ENCODE measurements at regions not wholly inside any gene's neighbourhood (a gene's known extent, or its start where the extent isn't known, plus 50 kb on each side); places are given as distances from the start of the nearest gene placed in this dataset.

DNA sequence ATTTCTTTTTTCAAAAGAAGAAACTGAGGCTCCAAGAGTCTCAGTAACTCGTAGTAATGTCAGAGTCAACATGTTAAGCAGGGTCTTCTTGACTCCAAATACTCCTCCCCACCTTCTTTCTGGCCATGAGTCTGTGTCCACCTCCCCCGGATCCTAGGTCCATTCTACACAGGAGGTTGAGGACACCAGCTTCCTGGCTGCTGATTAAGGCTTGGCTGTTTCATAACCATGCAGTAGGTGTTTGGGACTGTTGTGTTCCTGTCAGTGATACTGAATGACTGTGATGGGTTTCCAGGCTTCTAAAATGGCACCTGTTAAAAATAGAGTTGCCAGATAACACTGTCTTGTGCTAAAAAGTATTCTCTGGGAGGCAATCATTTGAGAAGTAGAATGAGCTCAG lies 130.8 kb upstream of the IL12A start:
- peaks cover 0 to 9% of the 10 kb centered on the region in 2 donors for H3K4me1 Mint-ChIP-seq (ENCODE audit: low read depth in 2 of 2)

DNA sequence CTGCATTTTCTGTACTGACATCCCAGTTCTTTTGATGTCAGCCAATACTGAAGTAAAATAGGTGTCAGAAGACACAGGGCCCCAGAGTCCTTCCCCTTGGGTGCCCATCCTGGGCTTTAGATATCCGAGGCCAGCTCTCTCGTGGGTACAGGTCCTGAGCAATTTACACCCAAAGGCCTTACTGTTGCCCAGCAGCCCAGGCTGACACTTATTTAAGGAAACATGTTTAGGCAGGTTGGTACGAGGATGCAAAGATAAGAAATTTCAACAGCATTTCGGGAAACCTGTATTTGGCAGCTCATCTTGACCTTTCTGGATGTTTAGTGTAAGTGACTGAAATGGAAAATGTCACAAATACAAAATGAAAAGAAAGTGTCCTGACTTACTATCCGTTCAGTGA lies 130.0 kb upstream of the IL12A start:
- Mint-ChIP-seq H3K27me3 (peaks cover 9 to 20% of the 10 kb centered on the region in 2 donors), H3K36me3 (no peaks in the 10 kb centered on the region), H3K4me3 (no peak overlapping the region), H3K9me3 (no peaks in the 10 kb centered on the region), H3K27ac (no peak overlapping the region), H3K4me1 (ENCODE audit: low read depth in 2 of 2) (peaks cover 0 to 9% of the 10 kb centered on the region in 2 donors)
- no peak for DNase-seq (ENCODE audit: low spot score)
- ATAC-seq: no peak

More for the DNA sequence above, 130.8 kb upstream of the IL12A start:
- Mint-ChIP-seq H3K36me3 (no peaks in the 10 kb centered on the region), H3K27me3 (peaks cover 10 to 28% of the 10 kb centered on the region in 2 donors), H3K4me3 (no peak overlapping the region), H3K27ac (no peak overlapping the region), H3K9me3 (no peaks in the 10 kb centered on the region)
- DNase-seq (ENCODE audit: low spot score): no peak
- ATAC-seq: no peak

DNA sequence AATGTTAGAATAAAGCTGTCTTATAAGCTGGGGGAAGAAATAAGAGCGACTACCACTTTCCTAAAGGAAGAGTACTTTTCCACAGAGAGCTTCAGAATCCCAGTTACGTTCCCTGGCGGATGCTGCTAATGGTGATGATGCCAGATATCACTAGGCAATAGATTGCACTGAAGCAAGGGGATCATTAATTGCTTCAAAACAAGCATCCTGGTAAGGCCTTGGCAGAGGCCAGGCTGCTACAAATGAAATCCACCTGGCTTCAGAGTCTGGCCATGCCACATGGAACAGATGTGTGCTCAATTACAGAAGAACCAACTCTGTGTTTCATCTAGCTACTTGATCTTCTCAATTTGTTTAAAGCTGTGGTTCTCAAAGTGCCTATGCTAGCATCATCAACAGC lies 129.2 kb upstream of the IL12A start:
- no peaks in the 10 kb centered on the region for H3K9me3 Mint-ChIP-seq
- H3K27me3 Mint-ChIP-seq: peaks cover 9 to 20% of the 10 kb centered on the region in 2 donors
- ATAC-seq: no peak

DNA sequence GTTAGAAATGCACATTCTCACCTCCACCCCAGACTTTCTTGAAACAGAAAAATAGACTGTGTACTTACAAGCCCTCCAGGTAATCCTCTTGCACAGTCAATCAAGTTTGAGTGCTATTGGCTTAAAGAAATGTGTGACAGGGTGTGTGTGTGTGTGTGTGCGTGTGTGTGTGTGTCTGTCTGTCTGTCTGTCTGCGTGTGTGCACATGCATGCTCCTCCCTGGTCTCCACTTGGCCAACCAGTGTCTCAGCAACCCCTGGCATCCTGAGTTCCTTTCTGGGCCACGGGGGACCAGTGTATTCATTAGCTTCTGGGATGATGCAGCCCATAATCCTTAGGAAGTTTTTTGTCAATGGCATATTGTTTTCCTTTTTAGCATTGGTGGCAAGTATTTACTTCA lies 128.8 kb upstream of the IL12A start:
- Mint-ChIP-seq H3K4me3 (no peak overlapping the region), H3K27me3 (peaks cover 9 to 20% of the 10 kb centered on the region in 2 donors), H3K9me3 (no peaks in the 10 kb centered on the region), H3K27ac (no peak overlapping the region), H3K36me3 (no peaks in the 10 kb centered on the region), H3K4me1 (ENCODE audit: low read depth in 2 of 2) (peaks cover 0 to 9% of the 10 kb centered on the region in 2 donors)
- ATAC-seq: peak in 1 of 2 donors; percentile 54
- DNase-seq (ENCODE audit: low spot score): no peak

More for the DNA sequence above, 129.2 kb upstream of the IL12A start:
- DNase-seq (ENCODE audit: low spot score): no peak
- no peaks in the 10 kb centered on the region for H3K36me3 Mint-ChIP-seq
- H3K4me1 Mint-ChIP-seq (ENCODE audit: low read depth in 2 of 2): peaks cover 0 to 9% of the 10 kb centered on the region in 2 donors
- H3K27ac Mint-ChIP-seq: no peak overlapping the region
- no peak overlapping the region for H3K4me3 Mint-ChIP-seq

DNA sequence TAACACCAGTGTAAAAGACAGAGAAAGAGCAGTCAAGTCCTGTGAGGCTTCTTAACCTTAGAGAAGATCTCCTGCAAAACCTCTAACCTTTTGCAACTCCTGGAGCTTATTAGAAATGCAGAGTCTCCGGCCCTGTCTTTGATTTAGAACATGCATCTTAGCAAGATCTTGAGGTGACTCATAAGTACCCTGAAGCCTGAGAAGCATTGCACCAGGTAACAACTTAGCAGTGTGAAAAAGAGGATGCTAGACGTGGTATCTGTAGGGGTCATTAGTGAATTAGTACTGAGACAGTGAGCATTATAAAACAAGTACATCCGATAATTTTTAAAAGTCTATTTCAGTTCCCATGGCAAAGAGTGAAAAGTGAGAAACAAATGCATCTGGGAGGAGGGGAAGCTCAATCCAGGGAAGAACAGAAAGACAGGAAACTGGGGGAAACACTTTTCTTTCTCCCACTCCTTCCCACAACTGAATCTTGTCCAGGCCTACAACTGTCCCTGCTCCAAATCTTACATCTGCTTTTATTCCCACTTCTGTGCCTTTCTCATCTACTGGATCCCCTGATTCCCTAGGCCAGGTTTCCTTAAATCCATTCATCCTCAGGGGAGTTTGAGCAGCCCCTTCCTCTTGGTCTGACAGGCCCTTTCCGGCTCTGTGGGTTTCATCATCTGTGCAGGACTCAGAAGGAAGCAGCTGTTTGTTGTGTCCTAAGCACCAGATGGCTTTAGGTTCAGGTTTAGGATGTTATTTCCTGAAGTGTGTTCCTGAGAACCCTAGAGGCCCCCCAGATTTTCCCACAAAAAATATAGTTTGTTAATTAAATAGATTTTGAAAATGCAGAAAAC lies 128.1 kb upstream of the IL12A start:
- H3K27me3 Mint-ChIP-seq: peaks cover 9 to 20% of the 10 kb centered on the region in 2 donors
- no peak for DNase-seq (ENCODE audit: low spot score)
- H3K9me3 Mint-ChIP-seq: no peaks in the 10 kb centered on the region
- H3K27ac Mint-ChIP-seq: no peak overlapping the region
- no peak overlapping the region for H3K4me3 Mint-ChIP-seq
- peaks cover 0 to 9% of the 10 kb centered on the region in 2 donors for H3K4me1 Mint-ChIP-seq (ENCODE audit: low read depth in 2 of 2)
- no peaks in the 10 kb centered on the region for H3K36me3 Mint-ChIP-seq
- no peak for ATAC-seq

DNA sequence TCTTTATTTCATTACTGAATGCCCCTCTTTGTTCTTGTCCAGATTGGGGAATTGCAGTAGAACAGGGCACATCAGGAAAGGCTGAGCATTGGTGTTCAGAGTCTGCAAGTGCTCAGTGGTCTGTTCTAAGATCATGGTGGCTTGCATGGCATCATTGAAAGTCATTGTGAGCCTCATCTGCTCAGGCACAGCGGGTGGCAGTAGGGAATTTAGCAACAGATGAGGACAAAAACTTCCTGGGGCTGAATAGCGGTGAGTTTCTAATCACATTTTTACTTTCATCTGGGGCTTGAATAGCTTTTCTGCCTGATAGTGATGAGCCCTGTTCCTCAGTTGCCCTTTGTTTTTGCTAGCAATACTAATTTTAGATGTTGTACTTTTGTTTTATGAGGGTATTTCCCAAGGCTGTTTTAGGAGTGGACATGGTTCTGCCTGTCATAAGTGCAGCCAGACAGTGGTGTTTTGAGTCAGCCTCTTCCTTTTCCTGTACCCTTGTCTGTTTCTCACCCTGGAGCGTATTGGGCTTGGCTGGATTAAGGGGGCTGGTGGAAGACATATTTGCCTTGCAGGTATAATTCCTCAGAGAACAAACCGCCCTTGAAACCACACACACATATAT lies 127.2 kb upstream of the IL12A start:
- DNase-seq (ENCODE audit: low spot score): no peak
- H3K4me3 Mint-ChIP-seq: no peak overlapping the region
- no peak overlapping the region for H3K27ac Mint-ChIP-seq
- no peak for ATAC-seq
- no peaks in the 10 kb centered on the region for H3K9me3 Mint-ChIP-seq
- H3K36me3 Mint-ChIP-seq: no peaks in the 10 kb centered on the region
- peaks cover 9 to 11% of the 10 kb centered on the region in 2 donors for H3K27me3 Mint-ChIP-seq
- peaks cover 0 to 9% of the 10 kb centered on the region in 2 donors for H3K4me1 Mint-ChIP-seq (ENCODE audit: low read depth in 2 of 2)

DNA sequence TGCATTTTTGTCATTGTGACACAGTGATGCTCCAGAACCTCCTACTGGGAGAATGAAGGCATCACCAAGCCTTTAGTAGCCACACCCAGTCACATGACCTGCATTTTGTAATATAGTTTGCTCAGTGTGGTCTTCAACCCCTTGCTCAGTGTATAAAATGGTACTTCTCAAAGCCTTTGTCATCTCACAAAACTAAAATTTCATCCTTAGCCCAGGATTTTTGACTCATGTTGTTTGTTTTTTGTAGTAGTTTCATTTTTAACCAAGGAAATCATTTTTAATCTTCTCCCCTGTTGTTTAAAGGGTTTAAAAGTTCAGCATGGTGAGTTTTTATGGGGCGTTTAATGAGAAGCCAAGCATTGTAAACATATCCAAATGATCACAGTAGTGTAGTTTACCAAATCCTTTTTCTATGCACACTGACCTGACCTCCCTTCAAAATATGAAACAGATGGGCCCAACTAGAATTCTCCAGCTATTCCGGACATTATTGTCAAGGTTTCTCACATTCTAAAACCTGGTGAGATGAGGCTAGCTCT lies 123.5 kb upstream of the IL12A start:
- Mint-ChIP-seq H3K27me3 (peaks cover 0 to 3% of the 10 kb centered on the region in 2 donors), H3K36me3 (no peaks in the 10 kb centered on the region), H3K27ac (no peak overlapping the region), H3K4me3 (no peak overlapping the region), H3K4me1 (ENCODE audit: low read depth in 2 of 2) (peaks cover 0 to 9% of the 10 kb centered on the region in 2 donors), H3K9me3 (no peaks in the 10 kb centered on the region)
- no peak for ATAC-seq
- DNase-seq (ENCODE audit: low spot score): no peak

DNA sequence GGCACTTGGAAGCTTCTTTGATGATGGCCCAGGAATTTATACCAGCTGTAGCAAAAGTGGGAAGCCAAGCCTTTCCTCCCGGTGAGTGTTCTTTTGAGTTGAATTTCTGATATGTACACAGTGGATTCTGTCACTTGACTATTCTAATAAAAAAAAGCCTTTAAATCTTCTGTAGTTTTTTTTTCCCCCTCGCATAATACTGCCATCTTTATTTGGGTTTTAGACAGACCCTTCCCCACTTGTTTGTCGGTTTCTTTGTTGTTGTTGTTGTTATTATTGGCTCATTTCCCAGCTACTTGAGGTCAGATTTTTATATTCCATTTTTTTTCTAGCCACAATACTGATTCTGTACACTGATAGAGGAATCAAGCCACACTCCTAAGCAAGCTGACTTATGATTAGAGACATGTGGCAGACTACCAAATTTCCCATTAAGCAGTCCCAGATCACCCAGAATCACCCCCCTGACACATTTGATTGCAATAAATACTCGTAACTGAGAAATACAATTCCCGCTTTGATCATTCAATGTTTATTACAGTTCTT lies 122.4 kb upstream of the IL12A start:
- DNase-seq (ENCODE audit: low spot score) (no peak), ATAC-seq (no peak)
- Mint-ChIP-seq H3K27ac (no peak overlapping the region), H3K4me1 (ENCODE audit: low read depth in 2 of 2) (peaks cover 0 to 7% of the 10 kb centered on the region in 2 donors), H3K36me3 (no peaks in the 10 kb centered on the region), H3K27me3 (peaks cover 0 to 3% of the 10 kb centered on the region in 2 donors), H3K9me3 (no peaks in the 10 kb centered on the region), H3K4me3 (no peak overlapping the region)

DNA sequence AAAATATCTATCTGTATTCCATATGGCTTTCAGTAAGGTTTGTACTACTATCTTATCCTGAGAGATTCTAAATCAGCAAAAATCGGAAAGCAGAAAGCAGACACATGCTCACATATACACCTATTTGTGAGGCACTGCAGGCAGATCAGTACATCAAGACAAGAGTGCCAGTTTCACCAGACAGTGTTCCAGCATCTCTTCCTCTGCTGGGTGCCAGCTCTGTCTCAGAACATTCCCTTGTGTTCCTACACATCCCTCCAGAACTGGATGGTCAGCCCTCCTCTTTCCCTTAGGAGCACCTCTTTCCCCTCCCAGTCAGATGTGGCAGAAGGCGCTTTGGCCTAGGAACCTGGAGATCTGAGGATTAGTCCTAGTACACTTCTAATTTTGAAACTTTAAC lies 121.3 kb upstream of the IL12A start:
- Mint-ChIP-seq H3K9me3 (no peaks in the 10 kb centered on the region), H3K27ac (no peak overlapping the region), H3K4me3 (no peak overlapping the region), H3K27me3 (peaks cover 4 to 5% of the 10 kb centered on the region in 2 donors), H3K4me1 (ENCODE audit: low read depth in 2 of 2) (no peaks in the 10 kb centered on the region), H3K36me3 (no peaks in the 10 kb centered on the region)
- ATAC-seq (no peak), DNase-seq (ENCODE audit: low spot score) (no peak)

DNA sequence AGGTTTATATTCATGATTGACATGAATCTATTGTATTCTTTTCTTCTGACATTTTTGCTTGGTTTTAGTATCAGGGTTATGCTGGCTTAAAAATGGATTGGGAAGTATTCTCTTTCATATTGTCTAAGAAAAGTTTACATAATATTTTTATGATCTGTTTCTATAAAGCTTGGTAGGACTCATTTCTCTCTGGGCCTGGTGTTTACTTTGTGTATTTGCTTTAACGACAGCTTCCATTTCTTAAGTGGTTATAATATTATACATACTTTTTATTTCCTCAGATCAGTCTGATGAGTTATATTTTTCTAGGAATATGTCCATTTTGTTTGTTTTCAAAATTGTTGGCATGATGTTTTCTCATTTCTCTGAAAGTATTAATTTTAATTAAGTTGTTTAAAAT lies 117.9 kb upstream of the IL12A start:
- H3K36me3 Mint-ChIP-seq: no peaks in the 10 kb centered on the region
- no peaks in the 10 kb centered on the region for H3K9me3 Mint-ChIP-seq
- no peak overlapping the region for H3K4me3 Mint-ChIP-seq
- no peaks in the 10 kb centered on the region for H3K4me1 Mint-ChIP-seq (ENCODE audit: low read depth in 2 of 2)
- ATAC-seq: no peak
- peaks cover 2 to 12% of the 10 kb centered on the region in 2 donors for H3K27me3 Mint-ChIP-seq
- DNase-seq (ENCODE audit: low spot score): no peak
- H3K27ac Mint-ChIP-seq: no peak overlapping the region

DNA sequence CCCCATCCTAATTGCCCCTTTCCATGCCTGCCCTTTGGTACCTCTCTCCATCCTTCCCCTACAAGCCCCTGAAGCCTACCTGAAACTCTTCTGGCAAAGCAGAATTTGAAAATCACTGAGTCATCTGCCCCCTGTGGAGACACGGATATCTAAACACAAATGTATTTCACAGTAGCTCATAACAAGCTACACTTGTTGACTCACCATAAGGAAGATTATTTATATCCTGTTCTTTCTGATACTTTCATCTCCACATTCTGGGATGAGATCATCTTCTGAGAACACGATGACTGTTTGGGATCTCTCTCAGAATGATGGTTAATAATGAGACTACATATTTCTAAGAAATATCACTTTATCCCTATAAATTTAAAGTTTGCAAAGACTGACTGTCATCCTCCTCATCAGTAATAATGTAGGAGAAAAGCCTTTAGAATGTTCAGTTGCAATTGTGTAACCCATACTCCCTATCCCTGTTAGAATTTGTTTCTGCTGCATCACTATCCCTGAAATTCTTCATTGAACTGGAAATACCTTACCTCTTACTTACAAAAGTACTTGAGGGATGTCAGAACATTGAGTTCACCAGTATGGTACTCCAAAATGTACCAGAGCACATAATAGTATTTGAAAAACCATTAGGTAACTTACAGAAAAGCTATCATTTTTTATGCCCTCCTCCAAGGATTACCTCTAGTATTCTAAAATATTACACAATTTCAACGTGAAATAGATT lies 116.1 kb upstream of the IL12A start:
- Mint-ChIP-seq H3K27ac (no peak overlapping the region), H3K4me1 (ENCODE audit: low read depth in 2 of 2) (no peaks in the 10 kb centered on the region), H3K27me3 (peaks cover 2 to 12% of the 10 kb centered on the region in 2 donors), H3K36me3 (no peaks in the 10 kb centered on the region), H3K9me3 (no peaks in the 10 kb centered on the region), H3K4me3 (no peak overlapping the region)
- ATAC-seq (no peak), DNase-seq (ENCODE audit: low spot score) (no peak)

DNA sequence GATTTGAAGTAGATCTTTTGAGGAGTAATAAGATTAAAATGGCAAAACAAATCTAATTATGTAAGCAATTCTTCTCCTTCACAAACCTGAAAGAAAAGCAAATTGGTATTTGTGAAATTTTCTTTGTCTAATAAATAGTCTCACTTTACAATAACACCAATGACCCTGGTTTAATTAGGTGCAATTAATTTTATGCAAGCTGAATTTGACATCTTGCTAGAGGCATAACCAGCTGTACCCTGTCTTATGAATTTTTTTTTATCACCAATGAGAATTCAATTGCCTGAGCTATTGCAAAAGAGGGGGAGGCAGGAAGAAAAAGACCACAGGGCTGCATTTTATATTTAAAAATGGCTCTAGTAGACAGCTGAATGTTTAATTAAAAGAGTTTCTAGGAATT lies 113.5 kb upstream of the IL12A start:
- Mint-ChIP-seq H3K36me3 (no peaks in the 10 kb centered on the region), H3K9me3 (no peaks in the 10 kb centered on the region), H3K4me3 (no peak overlapping the region), H3K27me3 (peaks cover 2 to 13% of the 10 kb centered on the region in 2 donors), H3K27ac (no peak overlapping the region), H3K4me1 (ENCODE audit: low read depth in 2 of 2) (no peaks in the 10 kb centered on the region)
- DNase-seq (ENCODE audit: low spot score) (no peak), ATAC-seq (no peak)

DNA sequence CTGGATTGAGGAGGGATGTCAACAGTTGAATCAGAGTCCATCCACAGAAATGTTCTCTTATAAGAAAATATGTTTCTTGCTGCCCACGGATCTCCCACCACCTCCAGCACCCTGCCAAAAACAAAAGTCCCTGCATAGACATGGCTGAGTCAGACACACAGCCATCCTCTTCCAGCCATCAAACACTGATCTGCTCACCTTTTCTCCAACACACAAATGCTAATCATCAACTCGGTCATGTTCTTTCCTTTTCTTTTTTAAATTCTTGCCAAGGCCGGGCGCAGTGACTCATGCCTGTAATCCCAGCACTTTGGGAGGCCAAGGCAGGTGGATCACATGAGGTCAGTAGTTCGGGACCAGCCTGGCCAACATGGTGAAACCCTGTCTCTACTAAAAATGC lies 110.7 kb upstream of the IL12A start:
- ATAC-seq (no peak), DNase-seq (ENCODE audit: low spot score) (no peak)
- no peaks in the 10 kb centered on the region for H3K4me1 Mint-ChIP-seq (ENCODE audit: low read depth in 2 of 2)
- H3K4me3 Mint-ChIP-seq: no peak overlapping the region
- H3K36me3 Mint-ChIP-seq: no peaks in the 10 kb centered on the region
- H3K27ac Mint-ChIP-seq: no peak overlapping the region
- no peaks in the 10 kb centered on the region for H3K9me3 Mint-ChIP-seq
- H3K27me3 Mint-ChIP-seq: peaks cover 6 to 9% of the 10 kb centered on the region in 2 donors
